Activated T-helper 17 cell treated with anti-CD3 and anti-CD28 coated beads, Interleukin-2, amount 50 U/mL, for 72 hours (primary cell): ENCODE measurements at regions not wholly inside any gene's neighbourhood (a gene's known extent, or its start where the extent isn't known, plus 50 kb on each side); places are given as distances from the start of the nearest gene placed in this dataset.
A peak's percentile ranks its signal among the peaks of the same experiment; 100 is the strongest.
"Not testable (repeated sequence)": the region's sequence is repeated elsewhere in the genome, so short reads cannot be mapped to it uniquely, and the experiment has no call there.

ENCODE experiments used
- ATAC-seq: fragments of 150-1000 bp; cut with Tn5 transposase; replicated peaks from 2 replicates; pipeline ENCODE4 v1.10.0; 2021; ENCODE audit warnings: mild to moderate bottlenecking, moderate library complexity
- H3K27ac Mint-ChIP-seq: one replicate; pipeline ENCODE4 v1.8.0; 2022; ENCODE audit warnings: mixed read lengths
- H3K27me3 Mint-ChIP-seq: one replicate; pipeline ENCODE4 v1.8.0; 2022; ENCODE audit warnings: mixed read lengths
- H3K36me3 Mint-ChIP-seq: one replicate; pipeline ENCODE4 v1.8.0; 2022; ENCODE audit warnings: low read depth, mild to moderate bottlenecking, mixed read lengths
- H3K4me1 Mint-ChIP-seq: one replicate; pipeline ENCODE4 v1.8.0; 2022; ENCODE audit warnings: mixed read lengths
- H3K4me3 Mint-ChIP-seq: one replicate; pipeline ENCODE4 v1.8.0; 2022; ENCODE audit warnings: mild to moderate bottlenecking, mixed read lengths
- H3K9me3 Mint-ChIP-seq: one replicate; pipeline ENCODE4 v1.8.0; 2022; ENCODE audit warnings: mixed read lengths

DNA sequence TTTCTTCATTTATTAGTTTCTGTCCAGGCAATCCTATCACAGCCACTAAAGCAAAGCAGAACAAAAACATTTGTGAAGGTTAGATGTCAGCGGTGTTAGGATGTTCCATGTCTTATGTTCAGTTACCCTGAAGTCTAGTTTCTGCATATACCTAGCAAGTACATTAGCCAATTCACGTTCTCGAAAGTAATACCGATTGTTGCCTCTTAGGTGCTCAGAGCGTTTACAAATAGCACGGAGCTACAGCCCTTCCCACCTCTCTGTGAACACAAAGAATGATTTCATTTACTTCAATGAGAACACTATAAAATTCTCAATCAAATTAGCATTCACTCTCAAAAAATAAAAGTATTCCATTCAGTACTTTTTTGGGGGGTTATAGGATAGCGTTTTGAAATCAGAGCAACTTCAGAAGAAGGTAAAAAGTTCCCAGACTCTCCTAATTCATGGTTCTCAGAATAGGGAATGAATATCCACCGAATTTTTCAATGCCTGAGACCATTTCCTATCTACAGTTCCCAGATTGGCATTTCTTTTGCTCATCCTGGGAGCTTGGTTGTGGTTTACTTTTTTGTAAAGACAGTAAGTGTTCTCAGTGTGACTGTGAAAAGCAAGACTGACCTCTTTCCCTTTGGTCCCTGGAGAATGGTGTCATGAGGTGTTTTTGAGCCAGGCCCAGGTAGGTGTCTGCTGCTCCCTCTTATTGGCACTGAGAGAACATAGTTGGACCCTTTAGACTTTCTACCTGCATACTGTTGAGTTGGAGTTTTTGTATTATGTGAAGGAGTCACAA is 488.0 kb upstream of the RGS6 start:
- H3K27me3 Mint-ChIP-seq: no peaks in the 10 kb centered on the region
- H3K9me3 Mint-ChIP-seq: no peaks in the 10 kb centered on the region
- H3K27ac Mint-ChIP-seq: peak overlapping the region; percentile 26
- H3K4me3 Mint-ChIP-seq: no peak overlapping the region
- no peak for ATAC-seq
- peaks cover 5% of the 10 kb centered on the region for H3K4me1 Mint-ChIP-seq
- H3K36me3 Mint-ChIP-seq: no peaks in the 10 kb centered on the region

DNA sequence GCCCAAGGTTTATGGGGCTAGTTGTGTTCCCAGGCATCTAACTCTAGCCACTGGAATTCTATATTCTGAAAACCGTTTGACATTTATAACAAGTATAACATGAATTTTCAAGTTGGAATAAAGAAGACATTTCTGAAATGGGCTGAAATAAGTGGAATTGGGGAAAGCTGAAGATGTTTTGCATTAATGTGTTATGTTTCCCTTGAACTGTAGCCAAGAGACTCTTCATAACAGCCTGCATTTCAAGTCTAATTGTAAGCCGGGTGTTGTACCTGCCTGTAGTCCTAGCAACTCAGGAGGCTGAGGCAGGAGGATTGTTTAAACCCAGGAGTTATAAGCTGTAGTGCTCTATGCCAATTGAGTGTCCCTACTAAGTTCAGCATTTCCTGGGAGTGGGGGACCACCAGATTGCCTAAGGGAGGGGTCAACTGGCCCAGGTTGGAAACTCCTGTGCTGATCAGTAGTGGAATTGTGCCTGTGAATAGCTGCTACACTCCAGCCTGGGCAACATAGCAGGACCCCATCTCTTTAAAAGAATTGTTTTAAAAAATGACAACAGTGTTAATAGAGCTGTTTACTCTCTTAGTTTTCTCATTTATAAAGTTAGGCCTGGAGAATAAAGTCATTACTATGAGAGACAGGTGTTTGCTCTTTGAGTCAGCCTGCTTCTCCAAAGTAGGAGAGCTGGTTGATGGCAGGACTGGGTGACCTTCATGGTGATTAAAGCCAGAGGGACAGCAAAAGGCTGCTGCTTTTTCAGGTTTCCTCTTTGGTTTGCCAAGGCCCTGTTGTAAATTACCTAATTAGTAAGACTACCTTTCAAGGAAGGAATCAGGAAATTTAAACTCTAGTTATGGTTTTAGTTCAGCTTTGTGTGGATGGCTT is 483.6 kb upstream of the RGS6 start:
- H3K4me3 Mint-ChIP-seq: no peak overlapping the region
- no peak for ATAC-seq
- no peaks in the 10 kb centered on the region for H3K36me3 Mint-ChIP-seq
- H3K27me3 Mint-ChIP-seq: no peaks in the 10 kb centered on the region
- peaks cover 9% of the 10 kb centered on the region for H3K4me1 Mint-ChIP-seq
- H3K9me3 Mint-ChIP-seq: no peaks in the 10 kb centered on the region
- peak overlapping the region; percentile 62 for H3K27ac Mint-ChIP-seq

DNA sequence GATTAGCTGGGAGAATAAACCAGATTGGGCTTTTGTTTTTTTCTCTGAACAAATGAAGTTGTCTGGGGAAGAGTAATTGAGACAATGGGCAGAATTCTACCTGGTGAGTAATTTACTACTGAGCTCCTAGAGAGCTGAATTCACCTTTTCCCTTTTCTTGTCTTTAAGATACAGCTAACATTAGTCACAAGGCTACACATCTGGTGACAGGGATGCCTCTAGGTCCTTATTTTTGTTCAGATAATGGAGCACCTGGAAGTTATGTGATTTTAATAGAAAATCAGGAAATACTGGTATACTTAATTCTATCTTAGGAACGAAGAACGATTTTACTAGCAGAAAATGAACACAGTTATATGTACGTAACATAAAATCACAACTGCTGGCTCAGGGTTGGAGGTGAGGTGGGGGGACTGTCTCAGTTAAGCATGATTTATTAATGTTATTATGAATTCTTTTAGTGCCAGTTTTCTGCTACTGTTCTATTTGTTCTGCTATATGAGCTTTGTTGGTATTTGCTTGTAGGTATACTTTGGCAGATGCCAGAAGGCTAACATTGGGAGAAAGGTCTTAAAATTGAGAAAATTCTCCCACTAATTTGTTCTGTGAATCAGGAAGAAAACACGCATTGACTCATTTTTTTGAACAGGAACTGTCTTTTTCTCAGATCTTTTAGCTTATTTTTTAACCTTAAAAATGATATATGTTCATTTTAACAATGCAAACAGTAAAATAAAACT is 482.7 kb upstream of the RGS6 start:
- no peak for ATAC-seq
- Mint-ChIP-seq H3K27me3 (no peaks in the 10 kb centered on the region), H3K4me3 (no peak overlapping the region), H3K36me3 (no peaks in the 10 kb centered on the region), H3K9me3 (no peaks in the 10 kb centered on the region), H3K27ac (peak overlapping the region; percentile 62), H3K4me1 (peaks cover 9% of the 10 kb centered on the region)

DNA sequence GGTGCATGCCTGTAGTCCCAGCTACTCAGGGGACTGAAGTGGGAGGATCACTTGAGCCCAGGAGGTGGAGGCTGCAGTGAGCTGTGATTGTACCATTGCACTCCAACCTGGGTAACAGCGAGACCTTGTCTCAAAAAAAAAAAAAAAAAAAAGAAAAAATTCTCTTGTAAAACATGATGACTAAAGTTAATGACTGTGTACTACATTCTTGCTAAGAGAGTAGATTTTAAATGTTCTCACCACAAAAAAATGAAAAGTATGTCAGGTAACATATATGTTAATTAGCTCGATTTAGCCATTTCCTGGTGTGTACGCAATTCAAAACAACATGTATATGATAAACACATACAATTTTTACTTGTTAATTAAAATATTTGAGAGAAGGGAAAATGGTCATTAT is 480.7 kb upstream of the RGS6 start:
- Mint-ChIP-seq H3K36me3 (no peaks in the 10 kb centered on the region), H3K27ac (no peak overlapping the region), H3K9me3 (no peaks in the 10 kb centered on the region), H3K4me3 (no peak overlapping the region), H3K27me3 (no peaks in the 10 kb centered on the region), H3K4me1 (peaks cover 16% of the 10 kb centered on the region)
- no peak for ATAC-seq

DNA sequence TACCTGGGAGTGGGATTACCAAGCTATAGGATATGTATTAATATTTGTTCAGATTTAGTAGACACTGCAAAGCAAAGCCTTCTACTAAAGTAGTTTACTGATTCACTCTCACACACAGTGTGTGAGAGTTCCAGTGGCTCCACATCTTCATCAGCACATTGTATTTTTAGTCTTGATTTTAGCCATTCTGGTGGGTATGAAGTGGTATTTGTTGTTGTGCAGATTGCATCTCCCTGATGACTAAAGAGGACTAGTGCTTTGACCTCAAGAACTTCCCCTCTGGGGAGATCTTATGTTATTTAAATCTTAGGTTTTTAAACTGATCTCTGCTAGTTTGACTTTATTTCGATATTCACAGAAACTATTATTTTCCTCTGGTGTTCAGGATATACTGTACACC is 479.7 kb upstream of the RGS6 start:
- H3K4me3 Mint-ChIP-seq: no peak overlapping the region
- H3K4me1 Mint-ChIP-seq: peaks cover 16% of the 10 kb centered on the region
- H3K36me3 Mint-ChIP-seq: no peaks in the 10 kb centered on the region
- ATAC-seq: peak; percentile 90
- H3K27me3 Mint-ChIP-seq: no peaks in the 10 kb centered on the region
- no peak overlapping the region for H3K27ac Mint-ChIP-seq
- H3K9me3 Mint-ChIP-seq: no peaks in the 10 kb centered on the region

DNA sequence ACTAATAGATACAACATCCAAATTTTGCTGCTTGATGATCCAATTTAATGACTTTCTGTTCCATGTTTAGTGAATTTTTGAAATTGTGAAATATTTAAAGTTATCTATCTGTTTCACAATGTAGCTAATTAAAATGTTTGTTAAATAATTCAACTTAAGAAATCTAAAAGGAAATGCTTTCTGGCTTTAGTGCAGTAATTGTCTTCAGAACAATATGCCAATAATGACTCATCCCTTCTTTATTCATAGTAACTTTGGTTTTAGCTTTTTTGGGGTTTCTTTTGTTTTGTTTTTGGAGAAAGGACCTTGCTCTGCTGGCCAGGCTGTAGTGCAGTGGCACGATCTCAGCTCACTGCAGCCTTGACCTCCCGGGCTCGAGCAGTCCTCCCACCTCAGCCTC is 479.2 kb upstream of the RGS6 start:
- H3K9me3 Mint-ChIP-seq: no peaks in the 10 kb centered on the region
- no peaks in the 10 kb centered on the region for H3K27me3 Mint-ChIP-seq
- ATAC-seq: no peak

DNA sequence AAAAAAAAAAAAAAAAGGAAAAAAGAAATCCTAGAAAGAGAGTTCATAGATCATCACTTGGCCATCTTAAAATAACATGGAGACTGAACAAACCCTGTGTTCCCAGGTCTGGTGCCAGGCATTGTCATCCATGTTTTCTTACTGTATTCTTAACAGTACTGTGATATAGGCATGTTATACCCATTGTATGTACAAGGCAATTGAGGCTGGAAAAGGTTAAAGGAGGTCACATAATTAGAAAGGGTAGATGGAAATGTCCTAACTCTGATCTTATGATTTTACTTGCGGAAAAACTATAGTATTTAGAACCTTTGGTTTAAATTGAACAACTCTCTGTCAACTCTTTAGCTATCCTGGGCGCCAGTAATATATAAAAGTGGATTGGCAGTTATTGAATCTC is 478.2 kb upstream of the RGS6 start:
- H3K27me3 Mint-ChIP-seq: no peaks in the 10 kb centered on the region
- no peak overlapping the region for H3K27ac Mint-ChIP-seq
- H3K9me3 Mint-ChIP-seq: no peaks in the 10 kb centered on the region
- no peak overlapping the region for H3K4me3 Mint-ChIP-seq
- no peak for ATAC-seq
- H3K4me1 Mint-ChIP-seq: peaks cover 11% of the 10 kb centered on the region
- no peaks in the 10 kb centered on the region for H3K36me3 Mint-ChIP-seq

More for the DNA sequence above, 479.2 kb upstream of the RGS6 start:
- Mint-ChIP-seq H3K36me3 (no peaks in the 10 kb centered on the region), H3K4me3 (no peak overlapping the region), H3K4me1 (peaks cover 14% of the 10 kb centered on the region), H3K27ac (no peak overlapping the region)

DNA sequence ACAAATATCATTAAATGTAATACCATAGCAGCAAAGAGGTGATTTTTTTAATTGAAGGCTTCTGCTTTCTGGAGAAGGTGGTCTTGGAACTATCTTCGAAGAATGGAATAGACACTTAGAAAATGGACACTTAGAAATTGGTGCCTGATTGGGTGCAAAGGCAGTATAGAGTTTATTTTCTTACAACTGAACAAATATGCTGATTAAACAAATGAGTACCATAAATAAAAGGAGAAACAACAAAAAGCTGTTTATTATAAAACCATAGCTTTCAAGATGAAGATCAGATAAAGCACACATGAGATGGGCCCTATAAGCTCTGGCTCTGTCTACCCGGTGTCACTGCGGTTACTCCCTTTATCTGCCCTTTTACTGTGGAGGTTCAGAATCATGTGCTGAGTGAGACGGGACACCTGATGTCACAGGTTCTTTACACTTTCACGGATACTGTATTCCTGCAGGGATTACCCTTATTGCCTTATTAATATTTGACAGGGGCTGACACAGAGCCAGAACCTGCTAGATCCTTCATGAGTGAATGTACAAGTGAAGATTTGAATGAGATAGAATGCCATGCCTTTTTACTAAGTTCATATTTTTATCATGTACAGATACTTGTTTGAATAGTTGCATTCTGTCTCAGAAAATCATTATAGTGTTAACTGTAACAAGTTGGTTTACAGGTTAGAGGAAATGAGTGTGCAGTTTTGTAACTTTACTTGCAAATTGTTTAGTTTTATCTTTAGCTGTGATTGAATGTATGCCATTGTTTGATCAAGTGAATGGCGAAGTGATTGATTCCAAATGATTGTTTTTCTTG is 477.5 kb upstream of the RGS6 start:
- no peaks in the 10 kb centered on the region for H3K9me3 Mint-ChIP-seq
- no peak overlapping the region for H3K4me3 Mint-ChIP-seq
- no peaks in the 10 kb centered on the region for H3K27me3 Mint-ChIP-seq
- H3K27ac Mint-ChIP-seq: no peak overlapping the region
- no peak for ATAC-seq
- H3K36me3 Mint-ChIP-seq: no peaks in the 10 kb centered on the region
- peaks cover 11% of the 10 kb centered on the region for H3K4me1 Mint-ChIP-seq

DNA sequence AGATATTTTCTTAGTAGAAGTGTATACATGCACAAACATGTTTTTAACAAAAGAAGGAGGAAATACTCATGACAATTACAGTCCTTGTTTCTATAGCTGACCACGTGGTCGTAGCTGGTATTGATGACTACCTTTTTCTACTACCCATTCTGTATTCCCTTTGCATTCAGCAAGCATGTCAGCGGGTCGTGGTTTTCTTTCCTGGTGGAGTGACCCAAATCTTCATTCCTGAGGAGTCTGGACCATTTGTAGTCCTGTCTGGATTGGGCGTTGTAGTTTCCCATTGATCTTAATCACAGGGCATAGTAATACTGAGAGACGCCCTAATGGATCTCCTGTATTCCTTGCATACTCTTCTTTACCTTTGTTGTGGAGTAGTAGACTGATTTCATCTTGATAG is 472.1 kb upstream of the RGS6 start:
- Mint-ChIP-seq H3K36me3 (no peaks in the 10 kb centered on the region), H3K27ac (no peak overlapping the region), H3K9me3 (no peaks in the 10 kb centered on the region), H3K27me3 (no peaks in the 10 kb centered on the region), H3K4me3 (no peak overlapping the region), H3K4me1 (peaks cover 1% of the 10 kb centered on the region)
- no peak for ATAC-seq

DNA sequence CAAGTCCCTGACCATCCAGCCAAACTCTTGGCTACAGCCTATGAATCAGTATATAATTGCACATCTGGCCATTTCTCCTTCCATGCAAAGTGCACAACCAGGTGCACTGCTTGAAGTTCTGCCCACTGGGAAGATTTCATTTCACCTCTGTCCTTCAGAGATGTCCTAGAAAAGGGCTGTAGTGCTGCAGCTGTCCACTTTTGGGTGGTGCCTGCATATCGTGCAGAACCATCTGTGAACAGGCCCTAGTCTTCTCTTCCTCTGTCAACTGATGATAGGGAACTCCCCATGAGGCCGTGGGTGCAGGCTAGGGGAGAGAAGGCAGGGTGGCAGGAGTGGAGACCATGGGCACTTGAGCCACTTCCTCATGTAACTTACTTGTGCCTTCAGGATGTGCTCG is 470.6 kb upstream of the RGS6 start:
- not testable (repeated sequence) for ATAC-seq, H3K27ac Mint-ChIP-seq, H3K9me3 Mint-ChIP-seq, H3K4me1 Mint-ChIP-seq, H3K27me3 Mint-ChIP-seq, H3K36me3 Mint-ChIP-seq, H3K4me3 Mint-ChIP-seq

DNA sequence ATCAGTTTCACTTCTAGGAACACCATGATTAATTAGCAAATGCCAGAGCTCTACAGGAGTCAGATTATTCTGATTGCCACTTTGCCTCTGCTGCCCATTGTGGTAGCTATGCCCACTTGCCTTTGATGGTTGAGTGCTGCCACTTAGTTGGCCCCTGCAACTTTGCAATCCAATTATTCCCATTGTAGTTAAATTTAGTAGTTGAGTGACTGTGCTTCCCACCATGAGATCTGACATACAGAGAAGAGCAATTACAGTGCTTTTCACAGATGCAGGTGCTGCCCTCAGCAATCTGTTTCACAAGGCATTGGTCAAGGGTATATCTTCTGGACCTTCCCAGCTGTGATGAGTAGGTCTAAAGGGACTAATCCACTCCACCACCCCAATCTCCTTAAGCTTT is 468.4 kb upstream of the RGS6 start:
- Mint-ChIP-seq H3K36me3 (no peaks in the 10 kb centered on the region), H3K4me1 (no peaks in the 10 kb centered on the region), H3K4me3 (no peak overlapping the region), H3K27ac (no peak overlapping the region), H3K27me3 (no peaks in the 10 kb centered on the region), H3K9me3 (peaks cover 4% of the 10 kb centered on the region)
- ATAC-seq: no peak

DNA sequence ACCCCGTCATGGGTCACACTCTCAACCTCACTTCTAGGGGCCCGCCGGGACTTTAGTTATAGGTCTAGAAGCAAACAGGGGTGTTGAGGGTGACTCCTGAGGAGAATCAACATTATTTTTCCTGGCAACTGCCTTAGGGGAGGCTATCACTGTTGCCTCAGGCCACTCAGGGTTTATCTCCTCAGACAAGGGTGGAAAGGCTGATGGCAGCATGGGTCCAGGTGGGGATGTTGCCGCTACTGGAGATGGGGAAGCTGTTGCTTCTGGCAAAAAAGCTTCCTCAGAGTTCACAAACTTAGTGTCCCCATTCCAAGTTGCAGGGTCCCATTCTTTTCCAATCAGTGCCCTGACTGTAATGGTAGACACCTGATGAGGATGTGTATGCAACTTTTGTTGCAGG is 467.4 kb upstream of the RGS6 start:
- Mint-ChIP-seq H3K9me3 (peaks cover 4% of the 10 kb centered on the region), H3K4me1 (peaks cover 10% of the 10 kb centered on the region), H3K36me3 (no peaks in the 10 kb centered on the region), H3K27ac (no peak overlapping the region), H3K27me3 (no peaks in the 10 kb centered on the region), H3K4me3 (no peak overlapping the region)
- no peak for ATAC-seq

DNA sequence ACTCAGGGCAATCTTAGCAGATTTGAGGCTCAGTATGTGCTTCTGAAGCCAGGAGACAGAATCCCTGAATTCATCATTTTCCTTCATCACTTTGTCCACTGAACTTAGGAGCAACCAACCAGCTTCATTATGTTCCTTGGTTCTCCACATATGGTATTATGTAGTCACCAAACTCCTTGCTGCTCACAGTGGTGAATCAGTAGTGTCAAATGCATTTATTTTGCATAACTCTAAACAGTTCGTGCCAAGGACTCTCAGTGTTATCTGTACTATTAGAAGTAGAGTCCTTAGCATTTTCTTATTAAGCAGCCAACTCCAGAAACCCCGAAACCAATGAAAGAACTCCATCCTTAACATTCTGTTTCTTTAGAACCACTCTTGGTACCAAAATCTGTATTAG is 466.9 kb upstream of the RGS6 start:
- Mint-ChIP-seq H3K4me1 (peaks cover 10% of the 10 kb centered on the region), H3K36me3 (no peaks in the 10 kb centered on the region), H3K27ac (no peak overlapping the region), H3K9me3 (peaks cover 4% of the 10 kb centered on the region), H3K4me3 (no peak overlapping the region), H3K27me3 (no peaks in the 10 kb centered on the region)
- ATAC-seq: no peak

DNA sequence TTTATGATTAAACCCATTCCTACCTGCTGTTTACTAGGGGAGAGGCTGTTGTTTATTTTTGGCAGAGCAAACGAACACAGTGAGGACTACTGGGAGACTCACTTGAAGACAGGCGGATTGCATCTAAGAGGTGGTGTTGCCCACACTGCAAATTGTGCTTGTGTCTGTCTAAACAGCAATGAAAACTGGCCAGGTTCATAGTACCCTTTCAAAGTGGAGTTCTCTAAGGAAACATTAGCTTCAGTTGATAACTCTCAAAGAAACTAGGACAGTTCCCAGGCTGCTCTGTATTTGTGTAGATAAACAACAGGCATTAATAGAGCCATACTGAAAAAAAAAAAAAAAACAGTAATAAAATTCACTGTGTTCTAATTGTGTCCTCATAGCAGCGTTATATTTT is 466.0 kb upstream of the RGS6 start:
- H3K4me1 Mint-ChIP-seq: peaks cover 10% of the 10 kb centered on the region
- H3K4me3 Mint-ChIP-seq: no peak overlapping the region
- H3K36me3 Mint-ChIP-seq: no peaks in the 10 kb centered on the region
- H3K27me3 Mint-ChIP-seq: no peaks in the 10 kb centered on the region
- H3K27ac Mint-ChIP-seq: no peak overlapping the region
- ATAC-seq: no peak
- H3K9me3 Mint-ChIP-seq: peaks cover 4% of the 10 kb centered on the region
